Stomach smooth muscle (tissue), 2 donors: ENCODE measurements at regions not wholly inside any gene's neighbourhood (a gene's known extent, or its start where the extent isn't known, plus 50 kb on each side); places are given as distances from the start of the nearest gene placed in this dataset.

Experiments
- H3K27ac ChIP-seq: one replicate; pipeline ENCODE4 v1.7.0; 2013; ENCODE audit warnings: mild to moderate bottlenecking, low read length, inconsistent platforms
- H3K27me3 ChIP-seq, 2 donors: one replicate each; pipeline ENCODE4 v1.7.0; 2013; ENCODE audit warnings: low read length in 2 of 2; ENCODE audit not compliant: insufficient read depth in 2 of 2, control insufficient read depth in 1 of 2
- H3K36me3 ChIP-seq, 2 donors: one replicate each; pipeline ENCODE4 v1.7.0; 2013; ENCODE audit warnings: low read length in 2 of 2; ENCODE audit not compliant: control insufficient read depth in 2 of 2, insufficient read depth in 2 of 2
- H3K4me1 ChIP-seq: one replicate; pipeline ENCODE4 v1.7.0; 2013; ENCODE audit warnings: low read length; ENCODE audit not compliant: control insufficient read depth, insufficient read depth
- H3K4me3 ChIP-seq, 2 donors: one replicate each; pipeline ENCODE4 v1.7.0; 2013; ENCODE audit warnings: low read length in 2 of 2
- H3K9ac ChIP-seq, 2 donors: one replicate each; pipeline ENCODE4 v1.7.0; 2013; ENCODE audit warnings: low read length in 2 of 2, mild to moderate bottlenecking in 1 of 2
- H3K9me3 ChIP-seq, 2 donors: one replicate each; pipeline ENCODE4 v1.7.0; 2013; ENCODE audit warnings: low read length in 2 of 2; ENCODE audit not compliant: control insufficient read depth in 2 of 2
- donor health status: healthy.
- donor health status: Pancreatic carcinoma.

- no peak overlapping the region for H3K4me3 ChIP-seq
- H3K27me3 ChIP-seq = no peaks in the 10 kb centered on the region
- H3K9ac ChIP-seq = no peak overlapping the region
- H3K9me3 ChIP-seq = no peaks in the 10 kb centered on the region
- H3K4me1 ChIP-seq = no peaks in the 10 kb centered on the region
- H3K27ac ChIP-seq = no peak overlapping the region
- H3K36me3 ChIP-seq = no peaks in the 10 kb centered on the region
Measured at GRCh38 chr4:45062935-45063545, 336.7 kb upstream of the GNPDA2 start.

- no peak overlapping the region for H3K4me3 ChIP-seq
- H3K9ac ChIP-seq = no peak overlapping the region
- no peak overlapping the region for H3K27ac ChIP-seq
- no peaks in the 10 kb centered on the region for H3K4me1 ChIP-seq
- peaks cover 0 to 2% of the 10 kb centered on the region in 2 donors for H3K9me3 ChIP-seq
- no peaks in the 10 kb centered on the region for H3K27me3 ChIP-seq
- H3K36me3 ChIP-seq = no peaks in the 10 kb centered on the region
Measured at GRCh38 chr4:45043911-45044310, 317.6 kb upstream of the GNPDA2 start.

GRCh38 chr4:45036677-45037076, 310.3 kb upstream of the GNPDA2 start:
- no peaks in the 10 kb centered on the region for H3K4me1 ChIP-seq
- H3K27ac ChIP-seq = no peak overlapping the region
- no peaks in the 10 kb centered on the region for H3K9me3 ChIP-seq
- H3K9ac ChIP-seq = no peak overlapping the region
- H3K4me3 ChIP-seq = no peak overlapping the region
- H3K27me3 ChIP-seq = no peaks in the 10 kb centered on the region
- H3K36me3 ChIP-seq = no peaks in the 10 kb centered on the region

GRCh38 chr4:45033676-45034419, 307.5 kb upstream of the GNPDA2 start:
- no peaks in the 10 kb centered on the region for H3K4me1 ChIP-seq
- H3K36me3 ChIP-seq = no peaks in the 10 kb centered on the region
- H3K27me3 ChIP-seq = no peaks in the 10 kb centered on the region
- H3K4me3 ChIP-seq = no peak overlapping the region
- no peak overlapping the region for H3K27ac ChIP-seq
- H3K9ac ChIP-seq = no peak overlapping the region
- no peaks in the 10 kb centered on the region for H3K9me3 ChIP-seq

- H3K36me3 ChIP-seq = no peaks in the 10 kb centered on the region
- H3K27ac ChIP-seq = no peak overlapping the region
- H3K4me3 ChIP-seq = no peak overlapping the region
- H3K9ac ChIP-seq = no peak overlapping the region
- no peaks in the 10 kb centered on the region for H3K27me3 ChIP-seq
- H3K4me1 ChIP-seq = no peaks in the 10 kb centered on the region
- no peaks in the 10 kb centered on the region for H3K9me3 ChIP-seq
Measured at GRCh38 chr4:45030059-45030458, 303.7 kb upstream of the GNPDA2 start.

GRCh38 chr4:45007508-45007907, 281.2 kb upstream of the GNPDA2 start:
- H3K4me1 ChIP-seq = no peaks in the 10 kb centered on the region
- no peak overlapping the region for H3K27ac ChIP-seq
- no peak overlapping the region for H3K9ac ChIP-seq
- H3K27me3 ChIP-seq = no peaks in the 10 kb centered on the region
- peaks cover 0 to 2% of the 10 kb centered on the region in 2 donors for H3K9me3 ChIP-seq
- H3K4me3 ChIP-seq = no peak overlapping the region
- no peaks in the 10 kb centered on the region for H3K36me3 ChIP-seq

- H3K4me3 ChIP-seq = no peak overlapping the region
- no peaks in the 10 kb centered on the region for H3K36me3 ChIP-seq
- no peak overlapping the region for H3K27ac ChIP-seq
- H3K27me3 ChIP-seq = no peaks in the 10 kb centered on the region
- H3K4me1 ChIP-seq = no peaks in the 10 kb centered on the region
- H3K9ac ChIP-seq = no peak overlapping the region
- peaks cover 0 to 2% of the 10 kb centered on the region in 2 donors for H3K9me3 ChIP-seq
Measured at GRCh38 chr4:45006078-45006477, 279.7 kb upstream of the GNPDA2 start.

- peaks cover 0 to 2% of the 10 kb centered on the region in 2 donors for H3K9me3 ChIP-seq
- no peak overlapping the region for H3K9ac ChIP-seq
- H3K4me1 ChIP-seq = no peaks in the 10 kb centered on the region
- no peaks in the 10 kb centered on the region for H3K27me3 ChIP-seq
- no peak overlapping the region for H3K27ac ChIP-seq
- H3K4me3 ChIP-seq = no peak overlapping the region
- H3K36me3 ChIP-seq = no peaks in the 10 kb centered on the region
Measured at GRCh38 chr4:45004847-45005565, 278.6 kb upstream of the GNPDA2 start.

GRCh38 chr4:45004326-45004725, 278.0 kb upstream of the GNPDA2 start:
- H3K4me3 ChIP-seq = no peak overlapping the region

GRCh38 chr4:44996276-44996845, 270.0 kb upstream of the GNPDA2 start:
- Histone ChIP-seq H3K27ac (no peak overlapping the region), H3K9me3 (peaks cover 0 to 3% of the 10 kb centered on the region in 2 donors), H3K4me3 (no peak overlapping the region), H3K36me3 (no peaks in the 10 kb centered on the region), H3K4me1 (peaks cover 2% of the 10 kb centered on the region), H3K9ac (no peak overlapping the region), H3K27me3 (no peaks in the 10 kb centered on the region)

More at GRCh38 chr4:45004326-45004725, 278.0 kb upstream of the GNPDA2 start:
- H3K27ac ChIP-seq = no peak overlapping the region
- no peaks in the 10 kb centered on the region for H3K36me3 ChIP-seq
- H3K9me3 ChIP-seq = peaks cover 0 to 2% of the 10 kb centered on the region in 2 donors
- H3K9ac ChIP-seq = no peak overlapping the region
- H3K4me1 ChIP-seq = no peaks in the 10 kb centered on the region
- H3K27me3 ChIP-seq = no peaks in the 10 kb centered on the region
